GM12878 (cell line): ENCODE measurements at regions not wholly inside any gene's neighbourhood (a gene's known extent, or its start where the extent isn't known, plus 50 kb on each side); places are given as distances from the start of the nearest gene placed in this dataset.

Experiments
- ATF7 ChIP-seq: fragments of 450-650 bp; IDR thresholded peaks from 2 replicates; pipeline ENCODE4 v1.6.1; 2016; ENCODE audit warnings: low read depth, mild to moderate bottlenecking
- BCLAF1 ChIP-seq: fragments of 450-650 bp; IDR thresholded peaks from 2 replicates; pipeline ENCODE4 v1.6.1; 2017; ENCODE audit warnings: antibody characterized with exemption, mild to moderate bottlenecking, moderate library complexity
- CREM ChIP-seq: IDR thresholded peaks from 2 replicates; pipeline ENCODE4 v1.6.1; 2014; ENCODE audit warnings: antibody characterized with exemption, low read depth
- ESRRA ChIP-seq: IDR thresholded peaks from 2 replicates; pipeline ENCODE4 v1.6.1; 2012; ENCODE audit warnings: mild to moderate bottlenecking, low read length, improper control_type of control experiment
- IKZF2 ChIP-seq, 2 experiments: fragments of 450-650 bp; IDR thresholded peaks; 2 replicates each; pipeline ENCODE4 v1.6.1; 2017; ENCODE audit warnings: mild to moderate bottlenecking in 2 of 2, moderate library complexity in 2 of 2
- IRF5 ChIP-seq: fragments of 450-650 bp; IDR thresholded peaks from 2 replicates; pipeline ENCODE4 v1.6.1; 2017; ENCODE audit warnings: borderline replicate concordance
- KDM1A ChIP-seq: fragments of 200-600 bp; sonication (generic); IDR thresholded peaks from 2 replicates; pipeline ENCODE4 v1.6.1; 2016; ENCODE audit warnings: borderline replicate concordance
- LARP7 ChIP-seq: fragments of 450-650 bp; IDR thresholded peaks from 2 replicates; pipeline ENCODE4 v1.6.1; 2017; ENCODE audit warnings: mild to moderate bottlenecking
- MAX ChIP-seq: IDR thresholded peaks from 2 replicates; pipeline ENCODE4 v1.6.1; 2012; ENCODE audit warnings: low read depth, low read length, improper control_type of control experiment
- NFXL1 ChIP-seq: fragments of 450-650 bp; IDR thresholded peaks from 2 replicates; pipeline ENCODE4 v1.6.1; 2017; ENCODE audit warnings: antibody characterized with exemption, mild to moderate bottlenecking, borderline replicate concordance
- NKRF ChIP-seq: fragments of 450-650 bp; conservative IDR thresholded peaks from 2 replicates; pipeline ENCODE4 v1.6.1; 2017; ENCODE audit warnings: mild to moderate bottlenecking, moderate library complexity
- RB1 ChIP-seq: fragments of 450-650 bp; formaldehyde crosslinking; IDR thresholded peaks from 2 replicates; pipeline ENCODE4 v1.6.1; 2017; ENCODE audit warnings: mild to moderate bottlenecking, borderline replicate concordance
- RFX5 ChIP-seq: IDR thresholded peaks from 2 replicates; pipeline ENCODE4 v1.6.1; 2011; ENCODE audit warnings: low read depth, low read length, improper control_type of control experiment
- RUNX3 ChIP-seq: IDR thresholded peaks from 2 replicates; pipeline ENCODE4 v1.6.1; 2012; ENCODE audit warnings: low read length, inconsistent platforms
- SREBF2 ChIP-seq: IDR thresholded peaks from 2 replicates; pipeline ENCODE4 v1.6.1; 2012; ENCODE audit warnings: mild to moderate bottlenecking, low read length
- SRF ChIP-seq, 2 experiments: IDR thresholded peaks; 2 replicates each; pipeline ENCODE4 v1.6.1; 2011; ENCODE audit warnings: low read depth in 2 of 2, low read length in 2 of 2, mild to moderate bottlenecking in 1 of 2, moderate library complexity in 1 of 2
- SUZ12 ChIP-seq: fragments of 200-600 bp; sonication (generic); IDR thresholded peaks from one replicate; pipeline ENCODE4 v1.6.1; 2018; ENCODE audit warnings: antibody characterized with exemption, mild to moderate bottlenecking; ENCODE audit not compliant: unreplicated experiment
- TCF7 ChIP-seq: IDR thresholded peaks from 2 replicates; pipeline ENCODE4 v1.6.1; 2014; ENCODE audit warnings: antibody characterized with exemption, borderline replicate concordance
- WRNIP1 ChIP-seq: IDR thresholded peaks from 2 replicates; pipeline ENCODE4 v1.6.1; 2011; ENCODE audit warnings: low read depth, low read length, improper control_type of control experiment, borderline replicate concordance
- ZBED1 ChIP-seq: IDR thresholded peaks from 2 replicates; pipeline ENCODE4 v1.6.1; 2016; ENCODE audit warnings: borderline replicate concordance
- ZBTB4 ChIP-seq: fragments of 450-650 bp; formaldehyde crosslinking; IDR thresholded peaks from 2 replicates; pipeline ENCODE4 v1.4.0; 2022; ENCODE audit warnings: mild to moderate bottlenecking, moderate library complexity
- ZNF384 ChIP-seq: IDR thresholded peaks from 2 replicates; pipeline ENCODE4 v1.6.1; 2012; ENCODE audit warnings: low read depth, mild to moderate bottlenecking, low read length, improper control_type of control experiment, borderline replicate concordance
- ZNF622 ChIP-seq: fragments of 450-650 bp; IDR thresholded peaks from 2 replicates; pipeline ENCODE4 v1.6.1; 2017; ENCODE audit warnings: mild to moderate bottlenecking, inconsistent platforms
- ZSCAN29 ChIP-seq: fragments of 450-650 bp; IDR thresholded peaks from 2 replicates; pipeline ENCODE4 v1.6.1; 2017; ENCODE audit warnings: mild to moderate bottlenecking, moderate library complexity

GRCh38 chr7:47670729-47671128 lies 88.8 kb upstream of the TNS3 start (continued):
- no peak for TF ChIP-seq ZNF622
- TF ChIP-seq RB1, result no peak
- no peak for TF ChIP-seq BCLAF1
- no peak for TF ChIP-seq IRF5
- TF ChIP-seq ZBTB4 (CRISPR knock-in tag), result no peak
- no peak for TF ChIP-seq WRNIP1
- no peak for TF ChIP-seq NKRF
- no peak for TF ChIP-seq IKZF2 (IDR thresholded peaks at IDR 0.05)
- no peak for TF ChIP-seq SREBF2
- no peak for TF ChIP-seq KDM1A
- no peak for TF ChIP-seq LARP7
- TF ChIP-seq ATF7, result no peak
- TF ChIP-seq SRF (IDR thresholded peaks at IDR 0.05; ENCODE audit: low read depth in 2 of 2, low read length in 2 of 2), result peak in 1 of 2 experiments; percentile 68; a peak in 1 of 4 replicates
- TF ChIP-seq NFXL1, result no peak
- no peak for TF ChIP-seq ZSCAN29
- TF ChIP-seq MAX, result no peak
- TF ChIP-seq SUZ12, result no peak
- TF ChIP-seq ZBED1, result no peak
- peak; percentile 81; the same call in 1 of the 2 replicates for TF ChIP-seq ESRRA
- TF ChIP-seq TCF7, result no peak
- peak; percentile 47 for TF ChIP-seq RUNX3
- TF ChIP-seq ZNF384, result peak; percentile 7; the same call in 1 of the 2 replicates
- 0 out of 2 replicates have a peak, but pooled peaks have one; percentile 18 for TF ChIP-seq CREM
- no peak for TF ChIP-seq RFX5
